Lower lobe of right lung (tissue), 2 donors: ENCODE measurements at regions not wholly inside any gene's neighbourhood (a gene's known extent, or its start where the extent isn't known, plus 50 kb on each side); places are given as distances from the start of the nearest gene placed in this dataset.
A peak's percentile ranks its signal among the peaks of the same experiment; 100 is the strongest.

ENCODE experiments used
- ATAC-seq, 2 donors: fragments of 200-7000 bp; cut with Tn5 transposase; one replicate each; pipeline ENCODE4 v1.9.1; 2020 to 2022; ENCODE audit warnings: mild to moderate bottlenecking in 2 of 2, moderate library complexity in 2 of 2
- DNase-seq: peaks from one replicate; pipeline ENCODE4 v3.0.0-alpha.2; 2020
- H3K27ac ChIP-seq: fragments of 200-600 bp; one replicate; pipeline ENCODE4 v1.8.0; 2022
- H3K27me3 ChIP-seq: fragments of 200-600 bp; one replicate; pipeline ENCODE4 v1.8.0; 2022; ENCODE audit warnings: low read depth
- H3K36me3 ChIP-seq: fragments of 200-600 bp; one replicate; pipeline ENCODE4 v1.8.0; 2022; ENCODE audit warnings: mild to moderate bottlenecking
- H3K4me1 ChIP-seq: fragments of 200-600 bp; one replicate; pipeline ENCODE4 v1.8.0; 2022
- H3K4me3 ChIP-seq: fragments of 200-600 bp; one replicate; pipeline ENCODE4 v1.8.0; 2022; ENCODE audit warnings: mild to moderate bottlenecking
- H3K9me3 ChIP-seq: fragments of 200-600 bp; one replicate; pipeline ENCODE4 v1.8.0; 2022
- CTCF ChIP-seq: fragments of 200-600 bp; IDR thresholded peaks from one replicate; pipeline ENCODE4 v1.8.0; 2022; ENCODE audit warnings: antibody characterized with exemption, mild to moderate bottlenecking
- intact Hi-C: fragments of 100-400 bp; cut with DNase I; formaldehyde crosslinking; loops from one replicate; pipeline ENCODE4 v1.11.0; 2022
- donor health status: DM: no; HTN: yes; CAD: no; lungs with severe emphysema.

- TF ChIP-seq CTCF = no peak
- Histone ChIP-seq H3K4me1 (no peaks in the 10 kb centered on the region), H3K27me3 (peaks cover 26% of the 10 kb centered on the region), H3K9me3 (peaks cover 4% of the 10 kb centered on the region), H3K36me3 (no peaks in the 10 kb centered on the region), H3K4me3 (no peak overlapping the region), H3K27ac (no peak overlapping the region)
- no peak for DNase-seq
- intact Hi-C loops = no loop called here
- no peak for ATAC-seq
Observed at GRCh38 chr1:50342525-50342924, 80.7 kb downstream of the DMRTA2 start.

GRCh38 chr1:50335036-50335435 is 88.2 kb downstream of the DMRTA2 start:
- no peaks in the 10 kb centered on the region for H3K36me3 ChIP-seq
- peaks cover 12% of the 10 kb centered on the region for H3K4me1 ChIP-seq
- ATAC-seq (no peak), DNase-seq (no peak)
- no peak overlapping the region for H3K4me3 ChIP-seq
- peaks cover 34% of the 10 kb centered on the region for H3K27me3 ChIP-seq
- H3K9me3 ChIP-seq = no peaks in the 10 kb centered on the region
- TF ChIP-seq CTCF = no peak
- intact Hi-C loops = no loop called here
- H3K27ac ChIP-seq = no peak overlapping the region

GRCh38 chr1:50333595-50333974 is 89.7 kb downstream of the DMRTA2 start:
- peak; percentile 58 for TF ChIP-seq CTCF
- no peaks in the 10 kb centered on the region for H3K36me3 ChIP-seq
- DNase-seq (peak; percentile 73), ATAC-seq (peak; percentile 90)
- H3K27me3 ChIP-seq = peaks cover 36% of the 10 kb centered on the region
- peak overlapping the region; percentile 54 for H3K4me3 ChIP-seq
- H3K9me3 ChIP-seq = no peaks in the 10 kb centered on the region
- no peak overlapping the region for H3K27ac ChIP-seq
- peaks cover 12% of the 10 kb centered on the region for H3K4me1 ChIP-seq
- intact Hi-C loops = no loop called here

- no peaks in the 10 kb centered on the region for H3K9me3 ChIP-seq
- no peak overlapping the region for H3K27ac ChIP-seq
- intact Hi-C loops = no loop called here
- peaks cover 35% of the 10 kb centered on the region for H3K27me3 ChIP-seq
- peak; percentile 95 to 96 for ATAC-seq
- peak; percentile 79 for TF ChIP-seq CTCF
- peak overlapping the region; percentile 54 for H3K4me3 ChIP-seq
- H3K36me3 ChIP-seq = no peaks in the 10 kb centered on the region
- DNase-seq = peak; percentile 72
- peaks cover 12% of the 10 kb centered on the region for H3K4me1 ChIP-seq
Observed at GRCh38 chr1:50332941-50333594, 90.2 kb downstream of the DMRTA2 start.

GRCh38 chr1:50329332-50329932 is 93.8 kb downstream of the DMRTA2 start:
- TF ChIP-seq CTCF = no peak
- ATAC-seq = no peak
- H3K4me3 ChIP-seq = no peak overlapping the region
- peaks cover 37% of the 10 kb centered on the region for H3K27me3 ChIP-seq
- peaks cover 12% of the 10 kb centered on the region for H3K4me1 ChIP-seq
- intact Hi-C loops = no loop called here
- no peak overlapping the region for H3K27ac ChIP-seq
- no peaks in the 10 kb centered on the region for H3K36me3 ChIP-seq
- H3K9me3 ChIP-seq = no peaks in the 10 kb centered on the region
- no peak for DNase-seq
